K562 (cell line): ENCODE measurements at regions not wholly inside any gene's neighbourhood (a gene's known extent, or its start where the extent isn't known, plus 50 kb on each side); places are given as distances from the start of the nearest gene placed in this dataset.

Experiments
- ATAC-seq: fragments of 200-7000 bp; cut with Tn5 transposase; 3 replicates; pipeline ENCODE4 v1.9.1; 2020; ENCODE audit warnings: moderate library complexity
- BruUV-seq: library from RNA; stranded (reverse); fragments of 400-500 nt; replicated peaks from 2 replicates; lab custom pipeline; 2021; lab: Mats Ljungman, UMichigan
- CTCF ChIA-PET: fragments of 300-600 bp; formaldehyde crosslinking; extraction: SDS; loops from one replicate; lab custom pipeline; 2021; ENCODE audit warnings: low intra/inter-chr PET ratio; lab: Yijun Ruan, JAX
- POLR2A ChIA-PET: fragments of 300-600, 350-650 bp; sonication (Branson Sonifier 250); formaldehyde crosslinking; extraction: SDS; loops from one replicate; lab custom pipeline; 2021; ENCODE audit warnings: antibody characterized with exemption, inconsistent platforms; lab: Yijun Ruan, JAX
- DNase-seq, 4 experiments: peaks; one replicate each; pipeline versions ENCODE4 v3.0.0 to v3.0.0-alpha.2; 2011 to 2018; ENCODE audit warnings: low spot score in 3 of 4, mixed read lengths in 3 of 4; ENCODE audit errors: extremely low read depth in 1 of 4
- FAIRE-seq: peaks from 2 replicates; lab custom pipeline; 2011; peaks lifted over from hg19 to GRCh38; lab: Jason Lieb, UNC
- H2AFZ ChIP-seq: 2 replicates; pipeline ENCODE4 v1.6.0; 2011; ENCODE audit warnings: low read depth, low read length, control low read depth, inconsistent platforms
- H3K27ac ChIP-seq: fragments of 200-600 bp; 3 replicates; pipeline ENCODE4 v1.8.0; 2011; ENCODE audit warnings: low read depth, mild to moderate bottlenecking, control low read depth, inconsistent platforms, low read length, moderate library complexity, mixed read lengths; ENCODE audit errors: extremely low read depth
- H3K27me3 ChIP-seq, 2 experiments: fragments of 300-600 bp in 1 of 2; 2 replicates in 1 of 2; 3 replicates in 1 of 2; pipeline versions ENCODE4 v1.6.0 to v1.8.0; 2011; ENCODE audit warnings: inconsistent platforms in 2 of 2, low read length in 2 of 2, mild to moderate bottlenecking in 1 of 2, mixed read lengths in 1 of 2, moderate library complexity in 1 of 2; ENCODE audit not compliant: control insufficient read depth in 2 of 2, insufficient read depth in 2 of 2
- H3K36me3 ChIP-seq: fragments of 300-600 bp; 3 replicates; pipeline ENCODE4 v1.8.0; 2011; ENCODE audit warnings: mild to moderate bottlenecking, low read length, inconsistent platforms; ENCODE audit not compliant: control insufficient read depth, insufficient read depth
- H3K4me1 ChIP-seq, 2 experiments: fragments of 200-600 bp in 1 of 2; replicated peaks in 1 of 2; 2 replicates in 1 of 2; 3 replicates in 1 of 2; pipeline versions ENCODE4 v1.5.1 to v1.8.0; 2011; ENCODE audit warnings: inconsistent platforms in 2 of 2, low read length in 2 of 2, mild to moderate bottlenecking in 1 of 2, mixed read lengths in 1 of 2, moderate library complexity in 1 of 2; ENCODE audit not compliant: control insufficient read depth in 2 of 2, insufficient read depth in 2 of 2
- H3K4me2 ChIP-seq: 2 replicates; pipeline ENCODE4 v1.6.1; 2011; ENCODE audit warnings: low read length, control low read depth, inconsistent platforms, mixed read lengths; ENCODE audit not compliant: insufficient read depth
- H3K4me3 ChIP-seq: fragments of 200-600 bp; sonication (generic), shearing (Covaris generic); 2 replicates; pipeline ENCODE4 v1.5.1; 2016; ENCODE audit warnings: control low read depth, inconsistent platforms
- H3K79me2 ChIP-seq: fragments of 200-600 bp; 3 replicates; pipeline ENCODE4 v1.8.0; 2011; ENCODE audit warnings: low read length, inconsistent platforms; ENCODE audit not compliant: control insufficient read depth, insufficient read depth
- H3K9ac ChIP-seq, 2 experiments: 2 replicates each; pipeline versions ENCODE4 v1.6.0 to v1.6.1; 2011; ENCODE audit warnings: low read depth in 2 of 2, low read length in 2 of 2, control low read depth in 1 of 2, inconsistent platforms in 1 of 2, mild to moderate bottlenecking in 1 of 2, mixed read lengths in 1 of 2; ENCODE audit not compliant: insufficient read depth in 1 of 2
- H3K9me1 ChIP-seq: one replicate; pipeline ENCODE4 v1.6.0; 2011; ENCODE audit warnings: inconsistent platforms, mild to moderate bottlenecking, low read length, moderate library complexity; ENCODE audit not compliant: control insufficient read depth, insufficient read depth
- H3K9me3 ChIP-seq: replicated peaks from 2 replicates; pipeline ENCODE4 v1.5.1; 2011; ENCODE audit warnings: low read depth, low read length, inconsistent platforms; ENCODE audit not compliant: control insufficient read depth, insufficient read depth
- H4K20me1 ChIP-seq: replicated peaks from 2 replicates; pipeline ENCODE4 v1.6.1; 2011; ENCODE audit warnings: low read length, inconsistent platforms, mixed read lengths; ENCODE audit not compliant: control insufficient read depth, insufficient read depth
- CXXC5 ChIP-seq: fragments of 250-450 bp; sonication (Bioruptor Pico); IDR thresholded peaks from 2 replicates; pipeline ENCODE4 v1.8.0; 2022; ENCODE audit warnings: inconsistent platforms, mild to moderate bottlenecking, moderate library complexity
- GTF2B ChIP-seq: IDR thresholded peaks from 2 replicates; pipeline ENCODE4 v1.6.1; 2011; ENCODE audit not compliant: insufficient read length; ENCODE audit errors: extremely low read depth
- HMG20B ChIP-seq: fragments of 250-450 bp; sonication (Bioruptor Pico); IDR thresholded peaks from 2 replicates; pipeline ENCODE4 v1.5.0; 2021; ENCODE audit warnings: mild to moderate bottlenecking
- KLF1 ChIP-seq: fragments of 450-650 bp; IDR thresholded peaks from 2 replicates; pipeline ENCODE4 v1.6.1; 2016; ENCODE audit warnings: missing genetic modification characterization, missing compliant biosample characterization
- MNT ChIP-seq, 2 experiments: fragments of 450-650 bp; conservative IDR thresholded peaks; 2 replicates each; pipeline ENCODE4 v1.6.1; 2017; ENCODE audit warnings: mild to moderate bottlenecking in 2 of 2, moderate library complexity in 2 of 2
- NFYB ChIP-seq: IDR thresholded peaks from 2 replicates; pipeline ENCODE4 v1.6.1; 2011; ENCODE audit warnings: mild to moderate bottlenecking, moderate library complexity; ENCODE audit not compliant: insufficient read length; ENCODE audit errors: extremely low read depth
- TRIM28 ChIP-seq: fragments of 450-650 bp; IDR thresholded peaks from 2 replicates; pipeline ENCODE4 v1.6.1; 2017
- ZFPM2 ChIP-seq: fragments of 250-450 bp; sonication (Bioruptor Pico); IDR thresholded peaks from 2 replicates; pipeline ENCODE4 v1.5.1; 2022; ENCODE audit warnings: mild to moderate bottlenecking
- ZNF121 ChIP-seq: sonication (generic); formaldehyde crosslinking; conservative IDR thresholded peaks from 2 replicates; pipeline ENCODE4 v1.8.0; 2022; ENCODE audit warnings: missing genetic modification reagents
- ZNF436 ChIP-seq: fragments of 250-450, 450-650 bp; sonication (Bioruptor Pico); formaldehyde crosslinking; IDR thresholded peaks from 2 replicates; pipeline ENCODE4 v1.7.0; 2020; ENCODE audit warnings: mild to moderate bottlenecking
- ZNF445 ChIP-seq: fragments of 250-450 bp; sonication (Bioruptor Pico); IDR thresholded peaks from 2 replicates; pipeline ENCODE4 v1.4.0; 2020; ENCODE audit warnings: low read depth, mild to moderate bottlenecking, moderate library complexity
- WGBS: fragments of 100-300 bp; shearing (Covaris generic); methylation state at CpG from one replicate; pipeline ENCODE4 v1.1.6; 2016; ENCODE audit warnings: low coverage, mixed read lengths; ENCODE audit not compliant: insufficient coverage; ENCODE audit errors: missing lambda C conversion rate; 5-methylcytosine and 5-hydroxymethylcytosine counted together
- in situ Hi-C: fragments of 300-500 bp; cut with MboI; formaldehyde crosslinking; loops from 4 replicates; pipeline ENCODE4 v1.15.0; 2018; ENCODE audit warnings: inconsistent platforms, mixed read lengths
- intact Hi-C: fragments of 100-400 bp; cut with micrococcal nuclease; formaldehyde crosslinking; loops from 2 replicates; pipeline ENCODE4 v1.14.2; 2022

GRCh38 chr14:105907276-105907675 is 380.9 kb downstream of the TMEM121 start:
- Histone ChIP-seq H4K20me1 (no peaks in the 10 kb centered on the region), H2AFZ (no peak overlapping the region), H3K9me3 (no peaks in the 10 kb centered on the region), H3K4me3 (no peak overlapping the region), H3K79me2 (no peaks in the 10 kb centered on the region), H3K4me2 (no peak overlapping the region), H3K9me1 (no peaks in the 10 kb centered on the region), H3K36me3 (no peaks in the 10 kb centered on the region), H3K9ac (no peak overlapping the region), H3K27ac (no peak overlapping the region), H3K27me3 (no peaks in the 10 kb centered on the region), H3K4me1 (no peaks in the 10 kb centered on the region)
- in situ Hi-C loops (no loop called here), intact Hi-C loops (no loop called here)
- no peak for DNase-seq
- ATAC-seq = no peak
- WGBS = no CpG with 5 or more reads among the region's 3 CpGs
- ChIA-PET POLR2A (no interaction called here), CTCF (no interaction called here)
- no TSS peak for BruUV-seq
- no peak for FAIRE-seq
- TF ChIP-seq HMG20B (CRISPR knock-in tag) = no peak
- no peak for TF ChIP-seq TRIM28
- TF ChIP-seq ZNF121 = no peak
- no peak for TF ChIP-seq MNT (conservative IDR thresholded peaks at IDR 0.05)
- no peak for TF ChIP-seq KLF1 (tag)
- TF ChIP-seq CXXC5 = no peak

- H3K4me3 ChIP-seq = no peak overlapping the region
- H3K36me3 ChIP-seq = no peaks in the 10 kb centered on the region
- ATAC-seq = no peak
- no peak for FAIRE-seq
- intact Hi-C loops (no loop called here), in situ Hi-C loops (no loop called here)
- H3K4me2 ChIP-seq = no peak overlapping the region
- no peak for DNase-seq
- no peak overlapping the region for H3K27ac ChIP-seq
- H3K9ac ChIP-seq = no peak overlapping the region
- no TSS peak for BruUV-seq
- no peak overlapping the region for H2AFZ ChIP-seq
- no peaks in the 10 kb centered on the region for H3K4me1 ChIP-seq
- no CpG with 5 or more reads among the region's 6 CpGs for WGBS
- no peaks in the 10 kb centered on the region for H3K79me2 ChIP-seq
- no peaks in the 10 kb centered on the region for H3K27me3 ChIP-seq
- H3K9me3 ChIP-seq = no peaks in the 10 kb centered on the region
- CTCF ChIA-PET = no interaction called here
- H3K9me1 ChIP-seq = no peaks in the 10 kb centered on the region
- H4K20me1 ChIP-seq = no peaks in the 10 kb centered on the region
- POLR2A ChIA-PET = no interaction called here
- TF ChIP-seq ZFPM2 (CRISPR knock-in tag) = no peak
- TF ChIP-seq ZNF445 = no peak
- no peak for TF ChIP-seq ZNF436 (CRISPR knock-in tag)
- no peak for TF ChIP-seq NFYB
- TF ChIP-seq GTF2B = no peak
These were observed 381.6 kb downstream of the TMEM121 start for GRCh38 chr14:105908006-105908405.
